ENCODE measurements at regions not wholly inside any gene's neighbourhood (a gene's known extent, or its start where the extent isn't known, plus 50 kb on each side); places are given as distances from the start of the nearest gene placed in this dataset.
"Not testable (repeated sequence)": the region's sequence is repeated elsewhere in the genome, so short reads cannot be mapped to it uniquely, and the experiment has no call there.

- not testable (repeated sequence) for TF ChIP-seq CTCF (IDR thresholded peaks at IDR 0.05); ZFX (IDR thresholded peaks at IDR 0.05; ENCODE audit: borderline replicate concordance)
These were observed 64.9 kb upstream of the ENPEP start for GRCh38 chr4:110410853-110411573.

Measured in 22Rv1 (cell line).